Neural cell (in vitro differentiated cells): ENCODE measurements at regions not wholly inside any gene's neighbourhood (a gene's known extent, or its start where the extent isn't known, plus 50 kb on each side); places are given as distances from the start of the nearest gene placed in this dataset.

Experiments
- EP300 ChIP-seq: fragments of 450-650 bp; conservative IDR thresholded peaks from 2 replicates; pipeline ENCODE4 v1.6.1; 2014; ENCODE audit warnings: antibody characterized with exemption, mild to moderate bottlenecking, moderate library complexity; ENCODE audit not compliant: poor library complexity, severe bottlenecking
- EZH2 ChIP-seq: fragments of 200-600, 300-800 bp; shearing (Covaris generic), sonication (generic); IDR thresholded peaks from 2 replicates; pipeline ENCODE4 v1.6.1; 2014; ENCODE audit warnings: antibody characterized with exemption, low read length, borderline replicate concordance, mild to moderate bottlenecking; ENCODE audit not compliant: insufficient read depth, poor library complexity, severe bottlenecking
- POLR2AphosphoS5 ChIP-seq: IDR thresholded peaks from 2 replicates; pipeline ENCODE4 v1.6.1; 2012
- RAD21 ChIP-seq: fragments of 450-650 bp; conservative IDR thresholded peaks from 2 replicates; pipeline ENCODE4 v1.6.1; 2014; ENCODE audit warnings: antibody characterized with exemption, mild to moderate bottlenecking, moderate library complexity
- SMC3 ChIP-seq: fragments of 450-650 bp; conservative IDR thresholded peaks from 2 replicates; pipeline ENCODE4 v1.6.1; 2014; ENCODE audit warnings: antibody characterized with exemption, mild to moderate bottlenecking, moderate library complexity; ENCODE audit not compliant: poor library complexity
- TAF1 ChIP-seq: IDR thresholded peaks from 2 replicates; pipeline ENCODE4 v1.6.1; 2012; ENCODE audit warnings: low read depth
- TF ChIP-seq, protein P1 (sequence below): fragments of 450-650 bp; IDR thresholded peaks from 2 replicates; pipeline ENCODE4 v1.5.1; 2014; ENCODE audit warnings: antibody characterized with exemption, mild to moderate bottlenecking, moderate library complexity; ENCODE audit not compliant: poor library complexity, severe bottlenecking
- TF ChIP-seq, protein P2 (sequence below): IDR thresholded peaks from 2 replicates; pipeline ENCODE4 v1.6.1; 2012; ENCODE audit warnings: borderline replicate concordance

DNA sequence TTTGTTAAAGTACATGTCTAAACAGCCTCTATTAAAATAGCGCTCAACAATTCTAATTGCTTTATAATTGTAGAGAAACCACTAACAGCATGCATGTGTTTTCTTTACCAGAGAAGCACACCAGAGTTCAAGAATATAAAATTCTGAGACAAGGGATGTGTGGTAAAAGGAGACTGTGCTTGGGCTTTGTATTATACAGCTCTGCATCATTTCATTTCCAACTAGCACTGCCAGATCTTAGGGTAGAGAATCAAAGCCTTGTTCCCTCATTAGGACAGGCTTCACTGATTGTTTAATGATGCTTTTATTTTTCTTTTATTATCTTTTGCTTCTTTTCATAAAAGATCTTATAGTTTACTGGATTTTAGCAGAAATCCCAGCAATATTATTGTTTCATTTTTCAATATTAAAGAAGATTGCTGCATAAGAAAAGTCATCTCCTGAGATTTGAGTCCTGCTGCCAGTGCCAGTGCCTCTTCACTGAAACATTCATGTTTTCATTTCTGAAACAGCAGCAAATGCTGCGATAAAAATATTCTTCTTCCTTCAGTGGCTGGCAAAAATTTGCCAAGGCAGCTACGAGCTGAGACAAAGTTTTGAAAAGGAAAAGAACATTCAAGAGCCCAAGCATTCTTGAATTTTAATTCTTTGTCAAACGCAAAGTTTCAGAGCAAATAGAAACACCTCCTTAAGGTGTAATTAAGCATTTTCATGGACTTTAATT lies 491.0 kb upstream of the PIK3R1 start:
- TF ChIP-seq EP300 (no peak), RAD21 (no peak), EZH2 (no peak), POLR2AphosphoS5 (no peak), TAF1 (no peak), SMC3 (no peak)
- TF ChIP-seq, protein P1, sequence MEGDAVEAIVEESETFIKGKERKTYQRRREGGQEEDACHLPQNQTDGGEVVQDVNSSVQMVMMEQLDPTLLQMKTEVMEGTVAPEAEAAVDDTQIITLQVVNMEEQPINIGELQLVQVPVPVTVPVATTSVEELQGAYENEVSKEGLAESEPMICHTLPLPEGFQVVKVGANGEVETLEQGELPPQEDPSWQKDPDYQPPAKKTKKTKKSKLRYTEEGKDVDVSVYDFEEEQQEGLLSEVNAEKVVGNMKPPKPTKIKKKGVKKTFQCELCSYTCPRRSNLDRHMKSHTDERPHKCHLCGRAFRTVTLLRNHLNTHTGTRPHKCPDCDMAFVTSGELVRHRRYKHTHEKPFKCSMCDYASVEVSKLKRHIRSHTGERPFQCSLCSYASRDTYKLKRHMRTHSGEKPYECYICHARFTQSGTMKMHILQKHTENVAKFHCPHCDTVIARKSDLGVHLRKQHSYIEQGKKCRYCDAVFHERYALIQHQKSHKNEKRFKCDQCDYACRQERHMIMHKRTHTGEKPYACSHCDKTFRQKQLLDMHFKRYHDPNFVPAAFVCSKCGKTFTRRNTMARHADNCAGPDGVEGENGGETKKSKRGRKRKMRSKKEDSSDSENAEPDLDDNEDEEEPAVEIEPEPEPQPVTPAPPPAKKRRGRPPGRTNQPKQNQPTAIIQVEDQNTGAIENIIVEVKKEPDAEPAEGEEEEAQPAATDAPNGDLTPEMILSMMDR: no peak
- TF ChIP-seq, protein P2, sequence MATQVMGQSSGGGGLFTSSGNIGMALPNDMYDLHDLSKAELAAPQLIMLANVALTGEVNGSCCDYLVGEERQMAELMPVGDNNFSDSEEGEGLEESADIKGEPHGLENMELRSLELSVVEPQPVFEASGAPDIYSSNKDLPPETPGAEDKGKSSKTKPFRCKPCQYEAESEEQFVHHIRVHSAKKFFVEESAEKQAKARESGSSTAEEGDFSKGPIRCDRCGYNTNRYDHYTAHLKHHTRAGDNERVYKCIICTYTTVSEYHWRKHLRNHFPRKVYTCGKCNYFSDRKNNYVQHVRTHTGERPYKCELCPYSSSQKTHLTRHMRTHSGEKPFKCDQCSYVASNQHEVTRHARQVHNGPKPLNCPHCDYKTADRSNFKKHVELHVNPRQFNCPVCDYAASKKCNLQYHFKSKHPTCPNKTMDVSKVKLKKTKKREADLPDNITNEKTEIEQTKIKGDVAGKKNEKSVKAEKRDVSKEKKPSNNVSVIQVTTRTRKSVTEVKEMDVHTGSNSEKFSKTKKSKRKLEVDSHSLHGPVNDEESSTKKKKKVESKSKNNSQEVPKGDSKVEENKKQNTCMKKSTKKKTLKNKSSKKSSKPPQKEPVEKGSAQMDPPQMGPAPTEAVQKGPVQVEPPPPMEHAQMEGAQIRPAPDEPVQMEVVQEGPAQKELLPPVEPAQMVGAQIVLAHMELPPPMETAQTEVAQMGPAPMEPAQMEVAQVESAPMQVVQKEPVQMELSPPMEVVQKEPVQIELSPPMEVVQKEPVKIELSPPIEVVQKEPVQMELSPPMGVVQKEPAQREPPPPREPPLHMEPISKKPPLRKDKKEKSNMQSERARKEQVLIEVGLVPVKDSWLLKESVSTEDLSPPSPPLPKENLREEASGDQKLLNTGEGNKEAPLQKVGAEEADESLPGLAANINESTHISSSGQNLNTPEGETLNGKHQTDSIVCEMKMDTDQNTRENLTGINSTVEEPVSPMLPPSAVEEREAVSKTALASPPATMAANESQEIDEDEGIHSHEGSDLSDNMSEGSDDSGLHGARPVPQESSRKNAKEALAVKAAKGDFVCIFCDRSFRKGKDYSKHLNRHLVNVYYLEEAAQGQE: no peak
